B cell (primary cell): ENCODE measurements at regions not wholly inside any gene's neighbourhood (a gene's known extent, or its start where the extent isn't known, plus 50 kb on each side); places are given as distances from the start of the nearest gene placed in this dataset.

ENCODE experiments used
- ATAC-seq: fragments of 200-7000 bp; cut with Tn5 transposase; one replicate; pipeline ENCODE4 v1.10.0; 2021; ENCODE audit warnings: low read depth, mild to moderate bottlenecking, moderate number of reproducible peaks, moderate library complexity
- CTCF ChIA-PET: fragments of 350-600 bp; sonication (Branson Sonifier 250); formaldehyde crosslinking; loops from one replicate; lab custom pipeline; 2021; ENCODE audit warnings: antibody characterized with exemption, inconsistent platforms; lab: Charles Lee
- POLR2A ChIA-PET: fragments of 350-600 bp; sonication (Branson Sonifier 250); formaldehyde crosslinking; loops from one replicate; lab custom pipeline; 2021; ENCODE audit warnings: antibody characterized with exemption; lab: Charles Lee
- DNase-seq: peaks from one replicate; pipeline ENCODE4 v3.0.0; 2013
- H2AFZ ChIP-seq: 2 replicates; pipeline ENCODE4 v1.6.1; 2012; ENCODE audit warnings: mild to moderate bottlenecking, low read depth, low read length; ENCODE audit not compliant: insufficient read depth, poor library complexity, severe bottlenecking
- H3K27ac ChIP-seq, 2 donors: 1 replicate in 1 of 2; 2 replicates in 1 of 2; pipeline ENCODE4 v1.5.1; 2012 to 2013; ENCODE audit warnings: low read length in 2 of 2, mild to moderate bottlenecking in 2 of 2, moderate library complexity in 1 of 2
- H3K27me3 ChIP-seq, 4 experiments: fragments of 200-600 bp in 1 of 4; sonication (generic) in 1 of 4; replicated peaks in 1 of 4; 1 replicate in 2 of 4; 2 replicates in 2 of 4; pipeline versions ENCODE4 v1.6.1 to v1.7.0; 2013 to 2016; ENCODE audit warnings: low read length in 3 of 4, mild to moderate bottlenecking in 2 of 4, mixed read lengths in 1 of 4, moderate library complexity in 1 of 4; ENCODE audit not compliant: insufficient read depth in 4 of 4, control insufficient read depth in 3 of 4; ENCODE audit errors: control extremely low read depth in 1 of 4
- H3K36me3 ChIP-seq, 2 experiments: replicated peaks in 1 of 2; 1 replicate in 1 of 2; 2 replicates in 1 of 2; pipeline versions ENCODE4 v1.6.1 to v1.7.1; 2013; ENCODE audit warnings: low read length in 1 of 2; ENCODE audit not compliant: insufficient read depth in 2 of 2, control insufficient read depth in 1 of 2; ENCODE audit errors: control extremely low read depth in 1 of 2, extremely low read depth in 1 of 2
- H3K4me1 ChIP-seq, 2 donors: fragments of 200-600 bp in 1 of 2; sonication (generic) in 1 of 2; 1 replicate in 1 of 2; 2 replicates in 1 of 2; pipeline versions ENCODE4 v1.5.1 to v1.6.1; 2013 to 2017; ENCODE audit warnings: low read length in 2 of 2; ENCODE audit not compliant: control insufficient read depth in 2 of 2, insufficient read depth in 2 of 2
- H3K4me2 ChIP-seq: replicated peaks from 2 replicates; pipeline ENCODE3; 2012; ENCODE audit warnings: mild to moderate bottlenecking, low read depth, low read length; ENCODE audit not compliant: poor library complexity, severe bottlenecking
- H3K4me3 ChIP-seq, 5 experiments: fragments of 200-600 bp in 1 of 5; sonication (generic) in 1 of 5; 1 replicate in 3 of 5; 2 replicates in 2 of 5; pipeline versions ENCODE4 v1.5.1 to v1.7.0; 2011 to 2016; ENCODE audit warnings: low read length in 4 of 5, mild to moderate bottlenecking in 4 of 5, low read depth in 2 of 5, control low read depth in 1 of 5, moderate library complexity in 1 of 5; ENCODE audit not compliant: insufficient read depth in 1 of 5; ENCODE audit errors: control extremely low read depth in 1 of 5, extremely low read depth in 1 of 5
- H3K79me2 ChIP-seq: fragments of 200-600 bp; sonication (generic); one replicate; pipeline ENCODE4 v1.6.0; 2016; ENCODE audit warnings: low read length; ENCODE audit not compliant: control insufficient read depth, insufficient read depth
- H3K9ac ChIP-seq: fragments of 200-600 bp; sonication (generic); 2 replicates; pipeline ENCODE4 v1.6.1; 2017; ENCODE audit warnings: mild to moderate bottlenecking, low read length, moderate library complexity
- H3K9me3 ChIP-seq, 3 donors: one replicate each; pipeline versions ENCODE4 v1.6.1 to v1.7.1; 2013; ENCODE audit warnings: low read length in 2 of 3; ENCODE audit not compliant: control insufficient read depth in 2 of 3, insufficient read depth in 1 of 3; ENCODE audit errors: control extremely low read depth in 1 of 3
- H4K20me1 ChIP-seq: 2 replicates; pipeline ENCODE4 v1.6.0; 2012; ENCODE audit warnings: mild to moderate bottlenecking, low read length; ENCODE audit not compliant: insufficient read depth, control insufficient read depth, poor library complexity, severe bottlenecking
- H3K27ac Mint-ChIP-seq: one replicate; pipeline ENCODE4 v1.8.0; 2021; ENCODE audit warnings: mixed read lengths
- H3K27me3 Mint-ChIP-seq: one replicate; pipeline ENCODE4 v1.8.0; 2021; ENCODE audit warnings: mixed read lengths
- H3K4me1 Mint-ChIP-seq: one replicate; pipeline ENCODE4 v1.8.0; 2021; ENCODE audit warnings: mixed read lengths
- H3K4me3 Mint-ChIP-seq: one replicate; pipeline ENCODE4 v1.8.0; 2021; ENCODE audit warnings: mixed read lengths
- H3K9me3 Mint-ChIP-seq: one replicate; pipeline ENCODE4 v1.8.0; 2022; ENCODE audit warnings: mixed read lengths; ENCODE audit not compliant: insufficient read depth
- EZH2 ChIP-seq: IDR thresholded peaks from 2 replicates; pipeline ENCODE4 v1.6.1; 2012; ENCODE audit warnings: borderline replicate concordance, low read depth, mild to moderate bottlenecking, moderate library complexity, low read length; ENCODE audit not compliant: insufficient read depth, poor library complexity, severe bottlenecking
- WGBS: methylation state at CpG from one replicate; pipeline ENCODE4 v1.1.5; 2013; ENCODE audit warnings: missing lambda C conversion rate; ENCODE audit not compliant: insufficient coverage; 5-methylcytosine and 5-hydroxymethylcytosine counted together
- intact Hi-C: fragments of 100-400 bp; cut with micrococcal nuclease; formaldehyde crosslinking; loops from one replicate; pipeline ENCODE4 v1.10.0; 2022
- TF ChIP-seq, protein P1 (sequence below): fragments of 200-600 bp; IDR thresholded peaks from one replicate; pipeline ENCODE4 v1.8.0; 2022; ENCODE audit warnings: antibody characterized with exemption, mild to moderate bottlenecking

DNA sequence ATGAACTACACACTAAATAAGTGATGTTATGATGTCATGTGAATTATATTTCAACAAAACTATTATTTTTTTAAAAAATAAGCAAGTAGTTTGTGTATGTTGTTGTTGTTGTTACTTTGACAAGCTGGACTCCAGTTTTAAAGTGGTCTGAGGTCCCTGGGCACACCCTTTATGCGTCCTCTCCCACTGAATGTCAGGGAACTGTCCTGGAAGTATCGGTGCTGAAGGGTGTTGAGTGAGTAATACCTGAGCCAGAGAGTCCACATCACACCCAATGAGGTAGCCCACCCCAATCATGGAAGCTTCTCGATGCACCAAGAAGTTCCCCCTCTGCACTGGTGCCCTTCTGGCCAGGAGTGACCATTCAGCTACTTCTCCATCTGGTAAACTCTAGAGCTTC lies 64.3 kb downstream of the FOXI2 start:
- no peak overlapping the region for H3K4me3 ChIP-seq
- CTCF ChIA-PET = no interaction called here
- no peaks in the 10 kb centered on the region for H3K4me1 Mint-ChIP-seq
- no peaks in the 10 kb centered on the region for H4K20me1 ChIP-seq
- POLR2A ChIA-PET = no interaction called here
- H3K79me2 ChIP-seq = no peaks in the 10 kb centered on the region
- H3K9me3 Mint-ChIP-seq = no peaks in the 10 kb centered on the region
- peaks cover 0 to 5% (median 0%) of the 10 kb centered on the region in 3 donors for H3K9me3 ChIP-seq
- H3K27me3 ChIP-seq = peaks cover 0 to 7% (median 6%) of the 10 kb centered on the region in 4 experiments
- 94% methylated on average over 2 of the region's 3 CpGs for WGBS
- no peak overlapping the region for H3K9ac ChIP-seq
- peaks cover 25% of the 10 kb centered on the region for H3K27me3 Mint-ChIP-seq
- no peak overlapping the region for H3K4me2 ChIP-seq
- H3K27ac Mint-ChIP-seq = no peak overlapping the region
- no peak for DNase-seq
- H3K4me1 ChIP-seq = peaks cover 0 to 3% of the 10 kb centered on the region in 2 donors
- H3K4me3 Mint-ChIP-seq = no peak overlapping the region
- TF ChIP-seq, protein P1, sequence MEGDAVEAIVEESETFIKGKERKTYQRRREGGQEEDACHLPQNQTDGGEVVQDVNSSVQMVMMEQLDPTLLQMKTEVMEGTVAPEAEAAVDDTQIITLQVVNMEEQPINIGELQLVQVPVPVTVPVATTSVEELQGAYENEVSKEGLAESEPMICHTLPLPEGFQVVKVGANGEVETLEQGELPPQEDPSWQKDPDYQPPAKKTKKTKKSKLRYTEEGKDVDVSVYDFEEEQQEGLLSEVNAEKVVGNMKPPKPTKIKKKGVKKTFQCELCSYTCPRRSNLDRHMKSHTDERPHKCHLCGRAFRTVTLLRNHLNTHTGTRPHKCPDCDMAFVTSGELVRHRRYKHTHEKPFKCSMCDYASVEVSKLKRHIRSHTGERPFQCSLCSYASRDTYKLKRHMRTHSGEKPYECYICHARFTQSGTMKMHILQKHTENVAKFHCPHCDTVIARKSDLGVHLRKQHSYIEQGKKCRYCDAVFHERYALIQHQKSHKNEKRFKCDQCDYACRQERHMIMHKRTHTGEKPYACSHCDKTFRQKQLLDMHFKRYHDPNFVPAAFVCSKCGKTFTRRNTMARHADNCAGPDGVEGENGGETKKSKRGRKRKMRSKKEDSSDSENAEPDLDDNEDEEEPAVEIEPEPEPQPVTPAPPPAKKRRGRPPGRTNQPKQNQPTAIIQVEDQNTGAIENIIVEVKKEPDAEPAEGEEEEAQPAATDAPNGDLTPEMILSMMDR = no peak
- no peak for TF ChIP-seq EZH2
- intact Hi-C loops = no loop called here
- no peak for ATAC-seq
- no peaks in the 10 kb centered on the region for H3K36me3 ChIP-seq
- no peak overlapping the region for H2AFZ ChIP-seq
- H3K27ac ChIP-seq = no peak overlapping the region

DNA sequence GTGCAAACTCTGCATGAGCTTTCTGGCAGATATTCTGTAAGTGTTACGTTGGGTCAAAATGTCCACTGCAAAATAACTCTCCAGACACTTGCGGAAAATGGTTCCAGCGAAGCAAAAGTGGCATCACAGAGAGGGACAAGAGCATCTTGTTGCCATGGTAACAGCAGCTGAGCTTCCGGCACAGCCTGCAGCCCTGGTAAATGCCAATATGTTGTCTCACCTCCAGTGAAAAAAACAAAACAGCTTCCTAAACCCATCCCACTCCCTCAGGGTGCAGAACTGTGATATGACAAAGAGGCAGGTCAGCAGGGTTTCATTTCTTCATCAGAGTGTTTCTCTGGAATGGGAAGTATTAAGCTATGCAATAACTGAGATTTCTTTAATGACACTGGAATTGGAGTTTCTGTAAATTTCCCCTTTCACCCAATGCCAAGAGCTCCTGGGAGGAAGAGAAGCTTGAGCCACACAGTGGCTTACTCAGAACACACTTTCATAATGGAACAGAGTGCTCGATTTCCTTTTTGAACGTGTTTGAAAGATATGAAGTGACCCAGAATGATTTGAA lies 65.6 kb downstream of the FOXI2 start:
- intact Hi-C loops = no loop called here

More for the DNA sequence above, 65.6 kb downstream of the FOXI2 start:
- WGBS = 71% methylated on average over 3 of the region's 6 CpGs
- no peaks in the 10 kb centered on the region for H3K4me1 Mint-ChIP-seq
- H4K20me1 ChIP-seq = no peaks in the 10 kb centered on the region
- ChIA-PET POLR2A (no interaction called here), CTCF (no interaction called here)
- no peak overlapping the region for H3K4me3 Mint-ChIP-seq
- no peak overlapping the region for H3K9ac ChIP-seq
- no peak overlapping the region for H2AFZ ChIP-seq
- no peaks in the 10 kb centered on the region for H3K79me2 ChIP-seq
- no peak for TF ChIP-seq EZH2
- TF ChIP-seq, protein P1 = no peak
- ATAC-seq (no peak), DNase-seq (no peak)
- no peaks in the 10 kb centered on the region for H3K36me3 ChIP-seq
- no peak overlapping the region for H3K27ac Mint-ChIP-seq
- H3K27me3 Mint-ChIP-seq = peaks cover 25% of the 10 kb centered on the region
- H3K4me2 ChIP-seq = no peak overlapping the region
- H3K9me3 Mint-ChIP-seq = no peaks in the 10 kb centered on the region
- peaks cover 0 to 7% (median 2%) of the 10 kb centered on the region in 4 experiments for H3K27me3 ChIP-seq
- no peaks in the 10 kb centered on the region for H3K9me3 ChIP-seq
- H3K27ac ChIP-seq = no peak overlapping the region
- H3K4me3 ChIP-seq = no peak overlapping the region
- H3K4me1 ChIP-seq = no peaks in the 10 kb centered on the region
